Astrocyte (in vitro differentiated cells and primary cell): ENCODE measurements at regions not wholly inside any gene's neighbourhood (a gene's known extent, or its start where the extent isn't known, plus 50 kb on each side); places are given as distances from the start of the nearest gene placed in this dataset.

Source experiments
- DNase-seq: peaks from one replicate; pipeline ENCODE4 v3.0.0-alpha.2; 2010; ENCODE audit warnings: low read depth
- FAIRE-seq: peaks from 2 replicates; lab custom pipeline; 2011; peaks lifted over from hg19 to GRCh38; lab: Jason Lieb, UNC
- H2AFZ ChIP-seq: 2 replicates; pipeline ENCODE4 v1.6.0; 2012; ENCODE audit warnings: low read depth, low read length, inconsistent platforms
- H3K27ac ChIP-seq: 2 replicates; pipeline ENCODE4 v1.5.1; 2011; ENCODE audit warnings: low read depth, low read length, inconsistent platforms
- H3K27me3 ChIP-seq: 2 replicates; pipeline ENCODE4 v1.6.0; 2011; ENCODE audit warnings: low read length, inconsistent platforms; ENCODE audit not compliant: insufficient read depth
- H3K36me3 ChIP-seq: 2 replicates; pipeline ENCODE4 v1.5.1; 2011; ENCODE audit warnings: low read length, inconsistent platforms; ENCODE audit not compliant: insufficient read depth
- H3K4me1 ChIP-seq: 2 replicates; pipeline ENCODE4 v1.5.1; 2011; ENCODE audit warnings: low read length, inconsistent platforms; ENCODE audit not compliant: insufficient read depth
- H3K4me2 ChIP-seq: 2 replicates; pipeline ENCODE4 v1.6.0; 2012; ENCODE audit warnings: low read length, inconsistent platforms
- H3K4me3 ChIP-seq: 2 replicates; pipeline ENCODE4 v1.5.1; 2011; ENCODE audit warnings: low read depth, mild to moderate bottlenecking, low read length, inconsistent platforms; ENCODE audit not compliant: insufficient read depth
- H3K79me2 ChIP-seq: 2 replicates; pipeline ENCODE4 v1.6.0; 2012; ENCODE audit warnings: mild to moderate bottlenecking, low read length, inconsistent platforms; ENCODE audit not compliant: insufficient read depth
- H3K9ac ChIP-seq: 2 replicates; pipeline ENCODE4 v1.6.0; 2012; ENCODE audit warnings: mild to moderate bottlenecking, low read length, inconsistent platforms
- H3K9me3 ChIP-seq: 2 replicates; pipeline ENCODE4 v1.5.1; 2012; ENCODE audit warnings: low read depth, mild to moderate bottlenecking, low read length, inconsistent platforms; ENCODE audit not compliant: insufficient read depth
- H4K20me1 ChIP-seq: 2 replicates; pipeline ENCODE4 v1.6.0; 2012; ENCODE audit warnings: low read length, inconsistent platforms; ENCODE audit not compliant: insufficient read depth
- H3K27ac Mint-ChIP-seq: one replicate; pipeline ENCODE4 v1.8.0; 2021; ENCODE audit warnings: mild to moderate bottlenecking, mixed read lengths; ENCODE audit not compliant: unreplicated experiment
- H3K27me3 Mint-ChIP-seq: one replicate; pipeline ENCODE4 v1.8.0; 2021; ENCODE audit warnings: low read depth, mixed read lengths; ENCODE audit not compliant: unreplicated experiment
- H3K36me3 Mint-ChIP-seq: one replicate; pipeline ENCODE4 v1.8.0; 2021; ENCODE audit warnings: low read depth, mixed read lengths; ENCODE audit not compliant: unreplicated experiment
- H3K4me1 Mint-ChIP-seq: one replicate; pipeline ENCODE4 v1.8.0; 2021; ENCODE audit warnings: low read depth, mixed read lengths; ENCODE audit not compliant: unreplicated experiment
- H3K4me3 Mint-ChIP-seq: one replicate; pipeline ENCODE4 v1.8.0; 2021; ENCODE audit warnings: mild to moderate bottlenecking, moderate library complexity, mixed read lengths; ENCODE audit not compliant: unreplicated experiment
- H3K9me3 Mint-ChIP-seq: one replicate; pipeline ENCODE4 v1.8.0; 2021; ENCODE audit warnings: mild to moderate bottlenecking, mixed read lengths; ENCODE audit not compliant: unreplicated experiment
- CTCF ChIP-seq: IDR thresholded peaks from 2 replicates; pipeline ENCODE4 v1.5.1; 2011; ENCODE audit warnings: low read depth, mild to moderate bottlenecking, inconsistent platforms, low read length, moderate library complexity; ENCODE audit not compliant: insufficient read depth
- EZH2 ChIP-seq: IDR thresholded peaks from 2 replicates; pipeline ENCODE4 v1.6.1; 2012; ENCODE audit warnings: mild to moderate bottlenecking, low read length, inconsistent platforms; ENCODE audit not compliant: insufficient read depth

DNA sequence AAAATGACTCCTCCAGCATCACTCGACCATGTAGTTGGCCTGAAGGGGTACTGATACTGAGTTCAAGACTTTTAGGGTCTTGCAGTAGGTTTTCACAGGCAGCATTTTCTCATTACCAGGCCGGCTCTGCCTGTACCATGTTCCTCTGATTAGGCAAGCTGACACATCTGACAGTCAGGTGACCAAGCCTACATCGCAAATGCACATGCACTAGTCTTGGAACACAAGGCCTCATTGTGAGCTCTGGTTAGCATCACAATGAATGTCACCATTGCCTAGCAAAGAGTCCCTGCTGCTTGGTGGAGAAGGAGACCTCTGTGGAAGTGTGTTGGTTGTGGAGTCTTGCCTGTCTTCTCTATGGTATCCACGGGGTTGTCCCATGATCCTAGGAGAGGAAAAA lies 754.1 kb upstream of the TSPY4 start:
- TF ChIP-seq EZH2: no peak
- no peak for TF ChIP-seq CTCF
- H3K36me3 ChIP-seq: no peaks in the 10 kb centered on the region
- no peak overlapping the region for H3K9ac ChIP-seq
- no peaks in the 10 kb centered on the region for H3K36me3 Mint-ChIP-seq
- no peaks in the 10 kb centered on the region for H3K27me3 Mint-ChIP-seq
- H3K79me2 ChIP-seq: no peaks in the 10 kb centered on the region
- no peaks in the 10 kb centered on the region for H4K20me1 ChIP-seq
- H3K4me2 ChIP-seq: no peak overlapping the region
- H3K9me3 ChIP-seq: no peaks in the 10 kb centered on the region
- no peak overlapping the region for H3K4me3 ChIP-seq
- H3K4me3 Mint-ChIP-seq: no peak overlapping the region
- no peaks in the 10 kb centered on the region for H3K27me3 ChIP-seq
- H3K4me1 Mint-ChIP-seq: no peaks in the 10 kb centered on the region
- DNase-seq: no peak
- no peak overlapping the region for H3K27ac ChIP-seq
- no peak overlapping the region for H3K27ac Mint-ChIP-seq
- no peaks in the 10 kb centered on the region for H3K4me1 ChIP-seq
- FAIRE-seq: no peak
- H3K9me3 Mint-ChIP-seq: no peaks in the 10 kb centered on the region
- no peak overlapping the region for H2AFZ ChIP-seq

GRCh38 chrY:8590641-8591040 lies 746.6 kb upstream of the TSPY4 start:
- Histone ChIP-seq H3K9ac (no peak overlapping the region), H3K27me3 (no peaks in the 10 kb centered on the region), H3K4me1 (no peaks in the 10 kb centered on the region), H3K36me3 (no peaks in the 10 kb centered on the region), H3K79me2 (no peaks in the 10 kb centered on the region), H3K9me3 (no peaks in the 10 kb centered on the region), H3K4me2 (no peak overlapping the region), H2AFZ (no peak overlapping the region), H3K27ac (no peak overlapping the region), H3K4me3 (no peak overlapping the region), H4K20me1 (no peaks in the 10 kb centered on the region)
- H3K4me3 Mint-ChIP-seq: no peak overlapping the region
- no peaks in the 10 kb centered on the region for H3K4me1 Mint-ChIP-seq
- FAIRE-seq: no peak
- H3K36me3 Mint-ChIP-seq: no peaks in the 10 kb centered on the region
- peaks cover 3% of the 10 kb centered on the region for H3K9me3 Mint-ChIP-seq
- H3K27ac Mint-ChIP-seq: no peak overlapping the region
- no peaks in the 10 kb centered on the region for H3K27me3 Mint-ChIP-seq
- no peak for DNase-seq
- TF ChIP-seq CTCF: no peak
- no peak for TF ChIP-seq EZH2

- H3K27me3 ChIP-seq: no peaks in the 10 kb centered on the region
- no peaks in the 10 kb centered on the region for H3K9me3 ChIP-seq
- FAIRE-seq: no peak
- H2AFZ ChIP-seq: no peak overlapping the region
- H3K27ac ChIP-seq: no peak overlapping the region
- H3K4me1 ChIP-seq: no peaks in the 10 kb centered on the region
- no peaks in the 10 kb centered on the region for H3K36me3 ChIP-seq
- Mint-ChIP-seq H3K4me1 (no peaks in the 10 kb centered on the region), H3K27ac (no peak overlapping the region), H3K27me3 (no peaks in the 10 kb centered on the region), H3K9me3 (peaks cover 3% of the 10 kb centered on the region), H3K4me3 (no peak overlapping the region), H3K36me3 (no peaks in the 10 kb centered on the region)
- no peak overlapping the region for H3K4me3 ChIP-seq
- H3K79me2 ChIP-seq: no peaks in the 10 kb centered on the region
- no peak for DNase-seq
- no peak for TF ChIP-seq EZH2
- no peak for TF ChIP-seq CTCF
- no peak overlapping the region for H3K4me2 ChIP-seq
- H4K20me1 ChIP-seq: no peaks in the 10 kb centered on the region
- no peak overlapping the region for H3K9ac ChIP-seq
Measured at GRCh38 chrY:8591821-8592516, 745.3 kb upstream of the TSPY4 start.
